ENCODE measurements at regions not wholly inside any gene's neighbourhood (a gene's known extent, or its start where the extent isn't known, plus 50 kb on each side); places are given as distances from the start of the nearest gene placed in this dataset.

GRCh38 chr2:173697929-173698328 is 267.2 kb downstream of the SP3 start:
- TF ChIP-seq CTCF (IDR thresholded peaks at IDR 0.05; ENCODE audit: low read depth, low read length) (no peak), POLR2A (IDR thresholded peaks at IDR 0.05; ENCODE audit: extremely low read depth, insufficient read length) (no peak)

All from NB4 (cell line).